Activated B cell treated with CpG ODN at 0.5 μM for 24 hours (primary cell): ENCODE measurements at regions not wholly inside any gene's neighbourhood (a gene's known extent, or its start where the extent isn't known, plus 50 kb on each side); places are given as distances from the start of the nearest gene placed in this dataset.

Experiments
- ATAC-seq: fragments of 200-7000 bp; cut with Tn5 transposase; one replicate; pipeline ENCODE4 v1.10.0; 2021; ENCODE audit warnings: low read depth, mild to moderate bottlenecking, moderate library complexity
- CTCF ChIA-PET: fragments of 350-600 bp; sonication (Branson Sonifier 250); formaldehyde crosslinking; loops from one replicate; lab custom pipeline; 2021; ENCODE audit warnings: antibody characterized with exemption; lab: Charles Lee
- POLR2A ChIA-PET: fragments of 350-600 bp; sonication (Branson Sonifier 250); formaldehyde crosslinking; loops from one replicate; lab custom pipeline; 2021; ENCODE audit warnings: antibody characterized with exemption; lab: Charles Lee
- DNase-seq: peaks from one replicate; pipeline ENCODE4 v3.0.0; 2022
- H3K27ac Mint-ChIP-seq: one replicate; pipeline ENCODE4 v1.8.0; 2020; ENCODE audit warnings: mixed read lengths
- H3K27me3 Mint-ChIP-seq: one replicate; pipeline ENCODE4 v1.8.0; 2021; ENCODE audit warnings: mixed read lengths
- H3K36me3 Mint-ChIP-seq: one replicate; pipeline ENCODE4 v1.8.0; 2021; ENCODE audit warnings: low read depth, mixed read lengths
- H3K4me1 Mint-ChIP-seq: one replicate; pipeline ENCODE4 v1.8.0; 2021; ENCODE audit warnings: mixed read lengths
- H3K4me3 Mint-ChIP-seq: one replicate; pipeline ENCODE4 v1.8.0; 2020; ENCODE audit warnings: mild to moderate bottlenecking, mixed read lengths
- H3K9me3 Mint-ChIP-seq: one replicate; pipeline ENCODE4 v1.8.0; 2020; ENCODE audit warnings: mixed read lengths
- intact Hi-C: fragments of 100-400 bp; cut with micrococcal nuclease; formaldehyde crosslinking; loops from one replicate; pipeline ENCODE4 v1.15.1; 2024
- TF ChIP-seq, protein P1 (sequence below): fragments of 200-600 bp; IDR thresholded peaks from one replicate; pipeline ENCODE4 v1.8.0; 2022; ENCODE audit warnings: antibody characterized with exemption, mild to moderate bottlenecking

DNA sequence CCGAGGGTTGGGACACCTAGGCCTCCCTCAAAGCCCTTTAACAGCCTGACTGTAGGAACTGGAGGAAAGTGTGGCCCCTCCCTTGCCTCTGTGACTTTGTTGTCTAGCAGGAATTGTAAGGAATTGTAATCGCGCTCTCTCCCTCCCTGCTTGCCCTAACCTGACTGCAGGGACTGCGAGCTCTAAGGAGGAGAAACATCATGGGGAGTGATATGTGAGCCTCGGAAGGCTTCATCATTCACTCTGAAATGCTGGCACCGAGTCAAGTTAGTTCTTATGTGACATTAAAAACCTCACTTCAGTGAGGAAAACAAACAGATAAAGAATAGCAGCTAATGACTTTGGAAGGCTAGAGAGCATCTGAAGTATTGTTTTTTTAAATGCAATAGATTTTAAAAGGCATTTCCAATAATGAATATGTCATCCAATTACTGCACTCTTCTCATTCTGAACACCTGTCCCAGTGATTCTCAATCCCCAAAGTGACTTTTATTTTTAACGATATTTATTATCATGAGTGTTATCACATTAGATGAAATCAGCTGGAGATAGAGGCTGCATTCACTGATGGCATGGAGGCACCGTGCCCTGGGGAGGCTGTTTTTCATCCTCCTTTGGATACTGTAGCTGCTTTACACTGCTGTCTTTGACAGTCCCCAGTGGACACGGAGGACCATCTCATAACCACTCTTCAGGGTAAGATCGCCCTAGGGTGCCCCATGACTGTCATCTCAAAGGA, 58.5 kb upstream of the NTM start:
- POLR2A ChIA-PET = no interaction called here
- H3K4me1 Mint-ChIP-seq = no peaks in the 10 kb centered on the region
- no peaks in the 10 kb centered on the region for H3K9me3 Mint-ChIP-seq
- intact Hi-C loops = no loop called here
- no peak overlapping the region for H3K4me3 Mint-ChIP-seq
- TF ChIP-seq, protein P1, sequence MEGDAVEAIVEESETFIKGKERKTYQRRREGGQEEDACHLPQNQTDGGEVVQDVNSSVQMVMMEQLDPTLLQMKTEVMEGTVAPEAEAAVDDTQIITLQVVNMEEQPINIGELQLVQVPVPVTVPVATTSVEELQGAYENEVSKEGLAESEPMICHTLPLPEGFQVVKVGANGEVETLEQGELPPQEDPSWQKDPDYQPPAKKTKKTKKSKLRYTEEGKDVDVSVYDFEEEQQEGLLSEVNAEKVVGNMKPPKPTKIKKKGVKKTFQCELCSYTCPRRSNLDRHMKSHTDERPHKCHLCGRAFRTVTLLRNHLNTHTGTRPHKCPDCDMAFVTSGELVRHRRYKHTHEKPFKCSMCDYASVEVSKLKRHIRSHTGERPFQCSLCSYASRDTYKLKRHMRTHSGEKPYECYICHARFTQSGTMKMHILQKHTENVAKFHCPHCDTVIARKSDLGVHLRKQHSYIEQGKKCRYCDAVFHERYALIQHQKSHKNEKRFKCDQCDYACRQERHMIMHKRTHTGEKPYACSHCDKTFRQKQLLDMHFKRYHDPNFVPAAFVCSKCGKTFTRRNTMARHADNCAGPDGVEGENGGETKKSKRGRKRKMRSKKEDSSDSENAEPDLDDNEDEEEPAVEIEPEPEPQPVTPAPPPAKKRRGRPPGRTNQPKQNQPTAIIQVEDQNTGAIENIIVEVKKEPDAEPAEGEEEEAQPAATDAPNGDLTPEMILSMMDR = no peak
- no peaks in the 10 kb centered on the region for H3K36me3 Mint-ChIP-seq
- peaks cover 9% of the 10 kb centered on the region for H3K27me3 Mint-ChIP-seq
- H3K27ac Mint-ChIP-seq = no peak overlapping the region
- DNase-seq = no peak
- CTCF ChIA-PET = no interaction called here
- ATAC-seq = no peak
